OCI-LY3 (cell line): ENCODE measurements at regions not wholly inside any gene's neighbourhood (a gene's known extent, or its start where the extent isn't known, plus 50 kb on each side); places are given as distances from the start of the nearest gene placed in this dataset.

Source experiments
- CTCF ChIP-seq: fragments of 200-600, 300-600 bp; sonication (generic); IDR thresholded peaks from 2 replicates; pipeline ENCODE4 v1.5.1; 2014; ENCODE audit warnings: antibody characterized with exemption, low read length, low read depth
- EZH2phosphoT487 ChIP-seq: fragments of 200-600 bp; shearing (Covaris generic); IDR thresholded peaks from 2 replicates; pipeline ENCODE4 v1.6.1; 2018; ENCODE audit warnings: antibody characterized with exemption, mixed run types, low read depth

DNA sequence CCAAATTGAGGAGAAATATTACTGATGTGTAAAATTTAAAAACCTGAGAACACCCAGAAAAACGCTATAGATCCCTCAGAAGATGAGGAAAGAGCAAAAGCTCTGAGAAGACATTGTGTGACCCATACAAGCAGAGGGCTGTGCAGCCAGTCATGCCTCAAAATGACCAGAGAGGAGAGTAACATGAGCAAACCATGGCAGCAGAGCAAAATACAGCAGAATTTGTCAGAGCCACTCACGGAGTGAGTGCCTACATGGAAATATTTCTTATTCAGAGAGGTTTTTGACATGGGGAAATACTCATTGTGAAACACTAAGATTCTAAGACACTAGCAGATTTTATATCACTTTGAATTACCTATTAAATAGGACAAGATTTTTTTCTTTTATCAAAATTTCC lies 96.8 kb upstream of the DNAJC10 start:
- TF ChIP-seq CTCF = no peak
- no peak for TF ChIP-seq EZH2phosphoT487
